ENCODE measurements at regions not wholly inside any gene's neighbourhood (a gene's known extent, or its start where the extent isn't known, plus 50 kb on each side); places are given as distances from the start of the nearest gene placed in this dataset.

- TF ChIP-seq POLR2AphosphoS5 (IDR thresholded peaks at IDR 0.05) (no peak), CTCF (IDR thresholded peaks at IDR 0.05) (no peak)
Measured at GRCh38 chr1:195529881-195530280, 1078.4 kb downstream of the KCNT2 start.
